Motor neuron (in vitro differentiated cells): ENCODE measurements at regions not wholly inside any gene's neighbourhood (a gene's known extent, or its start where the extent isn't known, plus 50 kb on each side); places are given as distances from the start of the nearest gene placed in this dataset.
A peak's percentile ranks its signal among the peaks of the same experiment; 100 is the strongest.
"Not testable (repeated sequence)": the region's sequence is repeated elsewhere in the genome, so short reads cannot be mapped to it uniquely, and the experiment has no call there.

Source experiments
- ATAC-seq, 8 experiments: fragments of 200-7000 bp; cut with Tn5 transposase; replicated peaks in 6 of 8; 2 replicates each; pipeline ENCODE4 v1.8.0; 2021; ENCODE audit warnings: mild to moderate bottlenecking in 8 of 8, moderate library complexity in 8 of 8
- H3K27ac ChIP-seq, 2 donors: fragments of 250-450 bp; sonication (Bioruptor Pico); 2 replicates each; pipeline ENCODE4 v1.9.0; 2021; ENCODE audit warnings: antibody characterized with exemption in 2 of 2, mild to moderate bottlenecking in 2 of 2, moderate library complexity in 1 of 2
- H3K4me1 ChIP-seq, 2 donors: fragments of 250-450 bp; sonication (Bioruptor Pico); replicated peaks in 1 of 2; 2 replicates each; pipeline ENCODE4 v1.6.1; 2021; ENCODE audit warnings: antibody characterized with exemption in 2 of 2, mild to moderate bottlenecking in 2 of 2, moderate library complexity in 1 of 2
- H3K4me3 ChIP-seq, 5 donors: fragments of 250-450 bp; sonication (Bioruptor Pico); 2 replicates each; pipeline ENCODE4 v1.9.0; 2021; ENCODE audit warnings: antibody characterized with exemption in 5 of 5, mild to moderate bottlenecking in 5 of 5, moderate library complexity in 4 of 5
- WGBS, 10 experiments: fragments of 450-650 bp; shearing (Covaris generic); methylation state at CpG; one replicate each; pipeline ENCODE4 v1.0.0; 2022; 5-methylcytosine and 5-hydroxymethylcytosine counted together
- in situ Hi-C, 9 experiments: fragments of 400-800 bp; cut with MboI; loops; one replicate each; pipeline ENCODE4 v1.15.0; 2021; ENCODE audit warnings: low sequenced_read_pairs in 9 of 9, low pct_unique_long_range_greater_than_20kb in 2 of 9; ENCODE audit not compliant: unreplicated experiment in 9 of 9

DNA sequence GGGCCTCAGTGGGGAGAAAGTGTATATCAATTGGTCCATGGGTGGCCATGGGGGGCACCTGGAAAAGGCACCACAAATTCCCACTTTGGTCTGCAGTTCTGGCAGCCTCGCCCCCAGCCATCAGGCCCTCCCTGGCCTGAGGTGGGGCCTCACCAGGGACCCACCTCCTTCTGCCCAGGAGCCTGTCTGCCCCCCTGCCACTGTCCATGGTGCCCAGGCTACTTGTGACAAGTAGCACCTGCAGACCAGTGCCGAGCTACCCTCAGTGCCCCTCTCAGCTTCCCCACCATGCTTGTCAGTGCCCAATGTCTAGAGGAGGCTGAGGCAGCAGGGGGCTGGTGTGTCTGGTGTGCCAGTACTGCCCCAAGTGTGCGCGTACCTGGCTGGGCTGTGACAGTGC lies 87.1 kb upstream of the PAXBP1 start:
- no peak overlapping the region for H3K27ac ChIP-seq
- WGBS, 10 experiments: 33 to 100% methylated on average over 1 to 2 of the region's 4 CpGs; no CpG with 5 or more reads in 8 of the 10 experiments
- no peak for ATAC-seq
- H3K4me3 ChIP-seq: no peak overlapping the region
- no peaks in the 10 kb centered on the region for H3K4me1 ChIP-seq
- in situ Hi-C loops: loop anchor here in 1 of 9 experiments (25.0 kb wide), 1 partner anchor 104 kb away; no protein-coding TSS in a partner anchor

DNA sequence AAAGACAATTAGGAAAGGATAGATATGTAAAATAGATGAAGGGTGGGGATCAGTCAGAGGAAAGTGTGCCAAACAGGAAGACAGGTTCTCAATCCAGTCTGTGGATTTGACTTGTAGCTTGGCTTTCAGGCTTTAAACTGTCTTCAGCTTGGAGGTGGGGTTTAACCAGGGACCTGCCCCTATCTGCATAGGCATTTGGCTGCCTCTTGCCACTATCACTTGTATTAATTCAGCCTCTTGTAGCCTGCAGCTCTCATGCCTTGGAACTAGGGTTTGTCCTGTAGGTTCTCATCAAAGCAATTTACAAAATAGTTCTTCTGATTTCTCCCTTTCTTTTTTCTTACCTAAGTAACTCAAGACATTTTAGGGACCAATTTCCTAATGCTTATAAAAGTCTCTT lies 88.8 kb upstream of the PAXBP1 start:
- in situ Hi-C loops: loop anchor here in 1 of 9 experiments (25.0 kb wide), 1 partner anchor 102 kb away; no protein-coding TSS in a partner anchor
- peak in 3 of 8 experiments; percentile 62 to 73 (median 70) for ATAC-seq

DNA sequence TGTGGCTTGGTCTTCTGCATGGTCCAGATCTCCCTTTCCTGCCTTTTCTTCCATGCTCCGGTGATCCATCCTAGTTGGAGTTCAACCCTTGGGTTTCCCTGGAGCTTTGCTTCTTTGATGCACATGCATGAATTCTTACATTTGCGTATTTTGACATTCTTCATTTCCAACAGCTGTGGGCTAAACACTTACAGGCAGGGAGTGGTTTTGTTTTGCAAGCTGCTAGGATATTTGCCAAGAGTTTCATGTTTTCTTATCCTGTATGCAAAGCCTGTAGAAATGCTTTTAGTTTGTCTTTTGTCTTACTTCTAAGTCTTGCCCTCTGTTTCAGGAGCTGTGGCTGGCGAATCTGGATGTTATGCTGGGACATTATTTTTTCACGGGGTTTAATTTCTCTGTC lies 90.3 kb upstream of the PAXBP1 start:
- WGBS, 10 experiments: 0 to 96% (median 70%) methylated on average over 1 to 4 of the region's 4 CpGs
- no peak overlapping the region for H3K27ac ChIP-seq
- in situ Hi-C loops: loop anchor here in 1 of 9 experiments (25.0 kb wide), 1 partner anchor 100 kb away; no protein-coding TSS in a partner anchor
- H3K4me1 ChIP-seq: no peaks in the 10 kb centered on the region
- ATAC-seq: peak in 4 of 8 experiments; percentile 33 to 96 (median 92)
- H3K4me3 ChIP-seq: no peak overlapping the region

More for the DNA sequence above, 88.8 kb upstream of the PAXBP1 start:
- H3K27ac ChIP-seq: no peak overlapping the region
- no peaks in the 10 kb centered on the region for H3K4me1 ChIP-seq
- no peak overlapping the region for H3K4me3 ChIP-seq

DNA sequence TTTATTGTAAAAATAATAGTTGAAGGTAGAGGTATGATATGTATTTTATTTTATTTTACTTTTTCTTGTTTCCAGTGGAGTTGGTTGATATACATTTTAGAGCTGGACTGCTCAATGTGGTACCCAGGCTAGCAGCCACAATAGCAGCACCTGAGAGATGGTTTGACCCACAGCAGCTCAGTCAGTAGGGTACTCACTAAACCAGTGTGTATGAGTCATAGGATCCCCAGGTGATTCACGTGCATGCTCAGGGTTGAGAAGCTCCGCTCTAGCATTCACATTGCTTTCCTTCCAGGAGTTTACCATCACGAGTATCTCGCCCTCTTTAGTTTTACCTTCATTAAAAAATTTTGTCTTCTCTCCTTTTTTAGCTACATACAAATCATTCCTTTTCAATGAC lies 96.0 kb upstream of the PAXBP1 start:
- in situ Hi-C loops: loop anchor here in 1 of 9 experiments (25.0 kb wide), 1 partner anchor 95 kb away; no protein-coding TSS in a partner anchor
- H3K4me1 ChIP-seq: peaks cover 7 to 12% of the 10 kb centered on the region in 2 donors
- ATAC-seq: no peak
- no peak overlapping the region for H3K27ac ChIP-seq
- no peak overlapping the region for H3K4me3 ChIP-seq
- 43 to 94% (median 87%) methylated on average over 1 to 4 of the region's 4 CpGs; no CpG with 5 or more reads in 2 of the 10 experiments for WGBS, 10 experiments

DNA sequence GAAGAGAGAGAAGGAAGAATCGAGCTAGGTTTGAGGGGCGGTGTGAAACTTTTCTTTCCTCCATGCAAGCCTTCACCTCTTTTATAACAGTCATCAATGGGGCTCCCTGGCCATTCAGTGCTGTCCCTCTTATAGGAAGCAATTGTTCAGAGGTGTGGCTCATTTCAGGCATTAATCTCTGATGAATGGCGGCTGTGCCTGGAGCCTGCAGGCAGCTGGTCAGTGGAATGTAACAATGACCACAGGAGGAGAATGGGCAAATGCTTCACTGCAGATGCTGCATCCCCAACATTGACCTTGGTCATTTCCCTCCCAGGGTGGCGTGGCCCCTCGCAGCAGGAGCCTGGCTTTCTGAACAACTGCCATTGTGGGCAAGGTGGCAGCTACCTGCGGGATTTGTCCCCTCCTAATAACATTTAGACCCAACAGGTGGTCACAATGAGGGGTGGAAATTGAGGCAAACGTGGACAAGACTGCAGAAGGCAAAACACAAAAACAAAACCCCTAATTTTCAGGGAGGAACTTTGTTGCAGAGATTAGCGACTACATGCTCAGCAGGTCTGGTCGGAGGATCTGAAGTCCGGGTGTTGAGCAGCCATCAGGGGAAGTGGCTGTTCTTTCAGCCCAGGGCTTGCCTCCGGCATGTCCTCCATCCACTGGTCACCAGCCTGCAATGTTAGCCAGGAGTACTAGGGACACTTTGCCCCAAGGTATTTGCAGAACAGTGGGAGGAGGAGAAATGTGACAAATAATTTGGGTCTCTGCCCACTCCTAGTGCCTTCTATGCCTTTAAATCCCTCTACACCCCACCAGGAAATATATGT lies 97.3 kb upstream of the PAXBP1 start:
- peak in 7 of 8 experiments; percentile 51 to 75 (median 58) for ATAC-seq

DNA sequence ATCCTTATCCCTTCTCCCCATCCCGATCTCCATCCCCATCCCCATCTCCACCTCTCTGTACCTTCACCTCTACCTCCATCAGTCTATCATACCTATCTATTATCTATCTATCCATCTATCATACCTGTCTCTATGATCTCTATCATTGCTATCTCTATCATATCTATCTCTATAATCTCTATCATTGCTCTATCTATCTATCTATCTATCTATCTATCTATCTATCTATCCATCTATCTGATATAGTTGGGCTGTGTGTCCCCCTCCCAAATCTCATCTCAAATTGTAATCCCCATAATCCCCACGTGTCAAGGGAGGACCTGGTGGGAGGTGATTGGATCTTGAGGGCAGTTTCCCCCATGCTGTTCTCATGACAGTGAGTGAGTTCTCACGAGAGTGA lies 97.9 kb upstream of the PAXBP1 start:
- WGBS, 10 experiments: 8 to 100% (median 84%) methylated on average over 1 to 3 of the region's 3 CpGs
- in situ Hi-C loops: loop anchor here in 1 of 9 experiments (25.0 kb wide), 1 partner anchor 93 kb away; no protein-coding TSS in a partner anchor
- Histone ChIP-seq H3K4me1 (peaks cover 7 to 12% of the 10 kb centered on the region in 2 donors), H3K27ac (no peak overlapping the region), H3K4me3 (no peak overlapping the region)
- ATAC-seq: no peak

More for the DNA sequence above, 97.3 kb upstream of the PAXBP1 start:
- Histone ChIP-seq H3K4me1 (peaks cover 7 to 12% of the 10 kb centered on the region in 2 donors), H3K4me3 (no peak overlapping the region), H3K27ac (no peak overlapping the region)
- 30 to 83% (median 63%) methylated on average over 5 to 9 of the region's 11 CpGs; no CpG with 5 or more reads in 4 of the 10 experiments for WGBS, 10 experiments
- in situ Hi-C loops: loop anchor here in 1 of 9 experiments (25.0 kb wide), 1 partner anchor 93 kb away; no protein-coding TSS in a partner anchor

DNA sequence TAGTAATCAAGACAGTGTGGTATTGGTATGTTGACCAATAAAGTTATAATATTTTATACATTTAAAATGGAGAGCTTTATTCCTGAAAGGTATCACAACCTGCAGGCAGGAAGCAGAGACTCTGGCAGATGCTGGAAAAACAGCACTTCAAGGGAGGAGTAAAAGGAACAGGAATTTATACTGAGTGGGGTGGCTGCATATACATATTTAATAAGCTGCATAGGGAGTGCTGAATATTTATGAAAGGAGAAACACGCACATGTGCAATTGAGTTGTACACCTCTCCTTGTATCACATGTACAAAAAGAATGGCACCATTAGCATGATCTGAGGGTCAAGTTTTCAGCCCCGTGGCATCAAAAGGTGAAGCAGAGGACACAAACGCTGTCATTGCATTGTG lies 104.9 kb upstream of the PAXBP1 start:
- H3K27ac ChIP-seq: no peak overlapping the region
- no peaks in the 10 kb centered on the region for H3K4me1 ChIP-seq
- 0 to 48% (median 0%) methylated on average over 1 to 3 of the region's 3 CpGs; no CpG with 5 or more reads in 5 of the 10 experiments for WGBS, 10 experiments
- peak in 3 of 8 experiments; percentile 61 to 87 (median 69) for ATAC-seq
- no peak overlapping the region for H3K4me3 ChIP-seq
- in situ Hi-C loops: no loop called here

DNA sequence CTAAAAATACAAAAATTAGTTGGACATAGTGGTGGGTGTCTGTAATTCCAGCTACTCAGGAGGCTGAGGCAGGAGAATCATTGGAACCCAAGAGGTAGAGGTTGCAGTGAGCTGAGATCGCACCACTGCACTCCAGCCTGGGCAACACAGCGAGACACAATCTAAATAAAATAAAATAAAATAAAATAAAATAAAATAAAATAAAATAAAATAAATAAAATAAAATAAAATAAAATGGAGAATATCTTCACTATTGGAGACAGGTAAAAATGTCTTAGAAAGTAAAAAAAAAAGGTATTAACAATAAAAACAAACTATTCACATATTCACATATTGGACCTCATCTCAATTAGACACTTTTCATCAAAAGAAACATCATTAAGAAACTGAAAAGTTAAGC lies 106.3 kb upstream of the PAXBP1 start:
- H3K4me3 ChIP-seq, in situ Hi-C loops, H3K4me1 ChIP-seq, ATAC-seq, H3K27ac ChIP-seq: not testable (repeated sequence)
- 50 to 95% (median 82%) methylated on average over 1 to 2 of the region's 2 CpGs; no CpG with 5 or more reads in 2 of the 10 experiments for WGBS, 10 experiments

DNA sequence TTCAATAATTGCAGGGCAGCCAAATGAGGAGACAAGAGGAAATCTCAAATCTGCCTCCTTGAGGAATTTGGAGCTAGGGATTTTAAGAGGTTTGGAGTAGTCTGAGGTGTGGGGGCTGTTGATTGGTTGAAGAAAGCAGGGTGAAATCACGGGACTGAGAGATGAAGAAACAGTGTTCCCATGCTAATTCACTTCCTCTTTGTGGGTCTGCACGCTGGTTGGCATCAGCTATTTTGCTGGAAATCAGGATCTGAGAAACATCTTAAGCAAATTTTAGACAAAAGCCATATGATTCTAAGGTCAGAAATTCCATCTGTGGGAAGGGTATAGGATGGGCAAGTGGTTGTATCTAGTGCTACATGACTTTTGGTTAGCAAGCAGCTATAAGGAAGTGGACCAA lies 107.1 kb upstream of the PAXBP1 start:
- ATAC-seq: no peak
- H3K27ac ChIP-seq: no peak overlapping the region
- WGBS, 10 experiments: 13 to 72% (median 44%) methylated on average over 1 to 2 of the region's 2 CpGs; no CpG with 5 or more reads in 2 of the 10 experiments
- no peak overlapping the region for H3K4me3 ChIP-seq
- in situ Hi-C loops: no loop called here
- peaks cover 0 to 2% of the 10 kb centered on the region in 2 donors for H3K4me1 ChIP-seq

DNA sequence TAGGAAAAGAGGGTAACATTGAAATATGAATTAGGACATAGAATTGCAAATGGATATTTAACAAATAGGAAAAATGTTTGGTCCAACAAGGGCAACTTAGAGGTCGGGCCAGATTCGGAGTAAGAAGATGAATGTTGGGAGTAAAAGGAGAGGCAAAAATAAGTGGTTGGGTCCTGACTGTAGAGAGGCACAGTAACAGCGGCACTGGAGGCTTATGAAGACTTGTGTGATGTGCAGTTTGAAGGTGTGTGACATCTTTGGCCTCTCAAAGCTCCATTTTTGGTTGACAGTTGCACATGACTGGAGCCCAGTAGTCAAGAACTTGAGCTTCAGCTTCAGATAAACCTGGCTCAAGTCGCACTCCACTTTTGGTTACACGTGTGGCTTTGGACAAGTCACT lies 109.9 kb upstream of the PAXBP1 start:
- 26 to 95% (median 68%) methylated on average over 1 to 4 of the region's 5 CpGs; no CpG with 5 or more reads in 1 of the 10 experiments for WGBS, 10 experiments
- Histone ChIP-seq H3K4me3 (no peak overlapping the region), H3K4me1 (peaks cover 0 to 2% of the 10 kb centered on the region in 2 donors), H3K27ac (no peak overlapping the region)
- ATAC-seq: no peak
- in situ Hi-C loops: no loop called here

DNA sequence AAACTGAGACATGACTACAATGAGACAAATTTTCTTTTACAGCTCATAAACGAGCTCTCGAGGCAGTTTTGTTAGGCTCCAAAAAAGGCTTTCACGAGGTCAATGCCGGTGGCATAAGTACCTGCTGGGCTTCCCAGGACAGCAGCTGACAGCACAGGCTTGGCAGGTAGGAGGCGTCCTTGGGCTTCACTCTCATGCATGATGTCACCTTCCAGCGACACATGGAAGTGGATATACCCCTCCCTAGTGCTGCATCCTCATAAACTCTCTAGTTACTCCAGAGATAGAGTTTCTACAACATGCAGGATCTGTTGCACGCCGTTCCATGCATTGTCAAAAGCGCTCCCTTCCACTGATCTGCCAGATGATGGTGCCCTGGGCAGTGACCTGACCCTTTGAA lies 112.5 kb upstream of the PAXBP1 start:
- no peak for ATAC-seq
- H3K4me1 ChIP-seq: peaks cover 0 to 2% of the 10 kb centered on the region in 2 donors

DNA sequence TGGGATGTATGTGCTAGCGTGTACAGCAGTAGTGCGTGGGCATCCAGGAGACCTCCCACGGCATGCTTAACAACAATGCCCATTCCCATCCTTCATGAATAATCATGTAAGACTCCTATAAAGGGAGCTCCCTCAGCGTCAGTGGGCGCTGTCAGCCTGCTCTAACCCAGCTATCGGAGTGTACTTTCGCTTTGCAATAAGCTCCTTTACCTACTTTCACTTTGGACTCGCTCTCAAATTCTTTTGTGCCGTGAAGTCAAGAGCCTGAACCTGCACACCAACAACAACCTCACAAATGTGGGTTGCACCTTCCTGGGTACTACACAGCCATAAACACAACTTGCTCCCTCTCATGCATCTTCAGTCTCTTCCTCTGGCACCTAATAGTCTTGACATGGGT lies 114.8 kb upstream of the PAXBP1 start:
- H3K4me3 ChIP-seq: no peak overlapping the region
- 33 to 100% (median 88%) methylated on average over 1 to 6 of the region's 9 CpGs; no CpG with 5 or more reads in 1 of the 10 experiments for WGBS, 10 experiments
- H3K27ac ChIP-seq: no peak overlapping the region
- peaks cover 0 to 2% of the 10 kb centered on the region in 2 donors for H3K4me1 ChIP-seq
- in situ Hi-C loops: no loop called here
- ATAC-seq: peak in 1 of 8 experiments; percentile 19

More for the DNA sequence above, 112.5 kb upstream of the PAXBP1 start:
- Histone ChIP-seq H3K4me3 (no peak overlapping the region), H3K27ac (no peak overlapping the region)
- in situ Hi-C loops: no loop called here
- 0 to 84% (median 61%) methylated on average over 1 to 9 of the region's 9 CpGs; no CpG with 5 or more reads in 2 of the 10 experiments for WGBS, 10 experiments

DNA sequence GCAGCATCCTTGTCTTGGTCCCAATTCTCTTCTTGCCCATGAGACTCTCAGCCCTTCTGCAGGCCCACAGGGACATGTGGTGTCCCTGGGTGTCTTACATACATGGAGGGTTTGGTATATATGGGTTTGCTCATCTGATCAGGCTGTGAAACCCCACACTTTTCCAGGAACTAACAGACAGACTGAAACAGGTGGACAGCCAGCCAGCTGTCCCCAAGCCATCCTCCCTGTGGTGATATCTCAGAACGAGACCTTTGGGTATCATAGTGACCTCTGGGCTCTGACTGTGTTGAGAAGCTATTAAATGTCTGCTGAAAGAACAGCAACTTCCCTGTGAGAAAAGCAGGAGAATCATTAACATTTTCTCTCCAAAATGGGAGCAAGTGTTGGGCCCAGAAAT lies 115.5 kb upstream of the PAXBP1 start:
- H3K4me3 ChIP-seq: no peak overlapping the region
- in situ Hi-C loops: no loop called here
- H3K27ac ChIP-seq: no peak overlapping the region
- 0 to 80% (median 35%) methylated on average over 1 of the region's 1 CpG; no CpG with 5 or more reads in 4 of the 10 experiments for WGBS, 10 experiments
- ATAC-seq: no peak
- peaks cover 0 to 2% of the 10 kb centered on the region in 2 donors for H3K4me1 ChIP-seq
